Ovary (tissue), 3 donors: ENCODE measurements at regions not wholly inside any gene's neighbourhood (a gene's known extent, or its start where the extent isn't known, plus 50 kb on each side); places are given as distances from the start of the nearest gene placed in this dataset.
"Not testable (repeated sequence)": the region's sequence is repeated elsewhere in the genome, so short reads cannot be mapped to it uniquely, and the experiment has no call there.

ENCODE experiments used
- POLR2A ChIP-seq: fragments of 450-650 bp; IDR thresholded peaks from one replicate; pipeline ENCODE4 v1.6.1; 2017; ENCODE audit warnings: antibody characterized with exemption, mild to moderate bottlenecking, moderate library complexity
- TF ChIP-seq, protein P1 (sequence below), 3 donors: fragments of 450-650 bp in 2 of 3; fragments of 200-600 bp in 1 of 3; IDR thresholded peaks; one replicate each; pipeline versions ENCODE4 v1.5.1 to v1.8.0; 2016 to 2022; ENCODE audit warnings: antibody characterized with exemption in 3 of 3, mild to moderate bottlenecking in 1 of 3
- donor health status: DM: no; HTN: no; CAD: no.

DNA sequence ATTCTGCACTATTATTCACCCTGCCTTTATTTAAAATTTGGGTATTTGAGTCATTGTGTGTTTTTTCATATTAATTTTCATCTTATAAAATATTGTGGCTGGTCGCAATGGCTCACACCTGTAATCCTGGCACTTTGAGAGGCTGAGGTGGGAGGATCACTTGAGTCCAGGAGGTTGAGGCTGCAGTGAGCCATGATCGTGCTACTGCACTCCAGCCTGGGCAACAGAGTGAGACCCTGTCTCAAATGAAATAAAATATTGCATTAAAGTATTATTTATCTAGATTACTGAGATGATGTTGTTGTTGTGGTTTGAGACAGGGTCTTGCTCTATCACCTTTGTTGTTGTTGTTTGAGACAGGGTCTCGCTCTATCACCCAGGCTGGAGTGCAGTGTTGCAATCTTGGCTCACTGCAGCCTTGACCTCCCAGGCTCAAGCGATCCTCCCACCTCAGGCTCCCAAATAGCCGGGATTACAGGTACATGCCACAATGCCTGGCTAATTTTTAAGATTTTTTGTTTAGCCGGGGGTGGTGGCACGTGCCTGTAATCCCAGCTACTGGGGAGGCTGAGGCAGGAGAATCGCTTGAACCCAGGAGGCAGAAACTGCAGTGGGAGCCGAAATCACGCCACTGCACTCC is 54.8 kb upstream of the LARP1 start:
- TF ChIP-seq, protein P1, sequence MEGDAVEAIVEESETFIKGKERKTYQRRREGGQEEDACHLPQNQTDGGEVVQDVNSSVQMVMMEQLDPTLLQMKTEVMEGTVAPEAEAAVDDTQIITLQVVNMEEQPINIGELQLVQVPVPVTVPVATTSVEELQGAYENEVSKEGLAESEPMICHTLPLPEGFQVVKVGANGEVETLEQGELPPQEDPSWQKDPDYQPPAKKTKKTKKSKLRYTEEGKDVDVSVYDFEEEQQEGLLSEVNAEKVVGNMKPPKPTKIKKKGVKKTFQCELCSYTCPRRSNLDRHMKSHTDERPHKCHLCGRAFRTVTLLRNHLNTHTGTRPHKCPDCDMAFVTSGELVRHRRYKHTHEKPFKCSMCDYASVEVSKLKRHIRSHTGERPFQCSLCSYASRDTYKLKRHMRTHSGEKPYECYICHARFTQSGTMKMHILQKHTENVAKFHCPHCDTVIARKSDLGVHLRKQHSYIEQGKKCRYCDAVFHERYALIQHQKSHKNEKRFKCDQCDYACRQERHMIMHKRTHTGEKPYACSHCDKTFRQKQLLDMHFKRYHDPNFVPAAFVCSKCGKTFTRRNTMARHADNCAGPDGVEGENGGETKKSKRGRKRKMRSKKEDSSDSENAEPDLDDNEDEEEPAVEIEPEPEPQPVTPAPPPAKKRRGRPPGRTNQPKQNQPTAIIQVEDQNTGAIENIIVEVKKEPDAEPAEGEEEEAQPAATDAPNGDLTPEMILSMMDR (IDR thresholded peaks at IDR 0.05): not testable (repeated sequence)
- TF ChIP-seq POLR2A: not testable (repeated sequence)
